PC-9 (cell line): ENCODE measurements at regions not wholly inside any gene's neighbourhood (a gene's known extent, or its start where the extent isn't known, plus 50 kb on each side); places are given as distances from the start of the nearest gene placed in this dataset.

Experiments
- EZH2 ChIP-seq: fragments of 200-600 bp; sonication (generic); IDR thresholded peaks from 2 replicates; pipeline ENCODE4 v1.8.0; 2017; ENCODE audit warnings: antibody characterized with exemption, low read depth
- TF ChIP-seq, protein P1 (sequence below): fragments of 200-600 bp; sonication (generic); conservative IDR thresholded peaks from 2 replicates; pipeline ENCODE4 v1.6.1; 2017; ENCODE audit warnings: mixed run types, antibody characterized with exemption, mild to moderate bottlenecking, moderate library complexity

DNA sequence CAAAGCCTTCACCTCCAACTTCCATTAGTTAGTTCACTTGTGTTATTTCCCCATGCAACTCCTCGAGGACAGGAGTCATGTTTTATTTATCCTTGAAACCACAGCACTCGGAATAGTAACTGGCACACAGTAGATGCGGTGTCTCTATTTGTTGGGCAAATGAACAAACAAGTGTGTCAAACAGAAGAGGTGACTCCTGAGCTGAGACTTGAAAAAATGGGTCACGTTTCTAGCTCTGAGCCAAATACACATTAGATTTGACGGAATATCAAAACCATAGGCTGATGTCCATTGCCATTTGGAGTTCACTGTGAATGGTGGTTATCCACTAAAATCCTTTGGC is 68.9 kb downstream of the C11orf91 start:
- TF ChIP-seq, protein P1, sequence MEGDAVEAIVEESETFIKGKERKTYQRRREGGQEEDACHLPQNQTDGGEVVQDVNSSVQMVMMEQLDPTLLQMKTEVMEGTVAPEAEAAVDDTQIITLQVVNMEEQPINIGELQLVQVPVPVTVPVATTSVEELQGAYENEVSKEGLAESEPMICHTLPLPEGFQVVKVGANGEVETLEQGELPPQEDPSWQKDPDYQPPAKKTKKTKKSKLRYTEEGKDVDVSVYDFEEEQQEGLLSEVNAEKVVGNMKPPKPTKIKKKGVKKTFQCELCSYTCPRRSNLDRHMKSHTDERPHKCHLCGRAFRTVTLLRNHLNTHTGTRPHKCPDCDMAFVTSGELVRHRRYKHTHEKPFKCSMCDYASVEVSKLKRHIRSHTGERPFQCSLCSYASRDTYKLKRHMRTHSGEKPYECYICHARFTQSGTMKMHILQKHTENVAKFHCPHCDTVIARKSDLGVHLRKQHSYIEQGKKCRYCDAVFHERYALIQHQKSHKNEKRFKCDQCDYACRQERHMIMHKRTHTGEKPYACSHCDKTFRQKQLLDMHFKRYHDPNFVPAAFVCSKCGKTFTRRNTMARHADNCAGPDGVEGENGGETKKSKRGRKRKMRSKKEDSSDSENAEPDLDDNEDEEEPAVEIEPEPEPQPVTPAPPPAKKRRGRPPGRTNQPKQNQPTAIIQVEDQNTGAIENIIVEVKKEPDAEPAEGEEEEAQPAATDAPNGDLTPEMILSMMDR = no peak
- TF ChIP-seq EZH2 = no peak
